ENCODE measurements at regions not wholly inside any gene's neighbourhood (a gene's known extent, or its start where the extent isn't known, plus 50 kb on each side); places are given as distances from the start of the nearest gene placed in this dataset.
A peak's percentile ranks its signal among the peaks of the same experiment; 100 is the strongest.

GRCh38 chr2:239822146-239822831 lies 202.9 kb downstream of the NDUFA10 start:
- Histone ChIP-seq H3K9me3 (replicated peaks; ENCODE audit: control insufficient read depth, insufficient read depth, low read length) (no peaks in the 10 kb centered on the region; the same call in 2 of the 3 replicates), H2AFZ (ENCODE audit: control insufficient read depth, low read depth, low read length) (no peak overlapping the region), H3K4me3 (no peak overlapping the region), H3K79me2 (ENCODE audit: control insufficient read depth, insufficient read depth, low read length) (no peaks in the 10 kb centered on the region), H3K9ac (ENCODE audit: control insufficient read depth, insufficient read depth, low read length) (no peak overlapping the region), H3K36me3 (ENCODE audit: control insufficient read depth in 2 of 2, insufficient read depth in 2 of 2, low read length in 1 of 2) (no peaks in the 10 kb centered on the region), H3K27ac (ENCODE audit: control insufficient read depth, insufficient read depth) (no peak overlapping the region), H3K27me3 (replicated peaks in 1 of 2; ENCODE audit: control insufficient read depth in 2 of 2, insufficient read depth in 2 of 2, low read length in 1 of 2) (no peaks in the 10 kb centered on the region; a peak in 1 of 4 replicates), H3K4me1 (ENCODE audit: control insufficient read depth, insufficient read depth, low read length) (no peaks in the 10 kb centered on the region), H3K4me2 (ENCODE audit: control insufficient read depth, insufficient read depth) (no peak overlapping the region), H4K20me1 (ENCODE audit: control insufficient read depth, insufficient read depth) (no peaks in the 10 kb centered on the region)
- intact Hi-C loops (cut with micrococcal nuclease; ENCODE audit: unreplicated experiment) (no loop called here), in situ Hi-C loops (cut with MboI) (no loop called here)
- no TSS peak for BruUV-seq (replicated peaks)
- ChIA-PET RAD21 (ENCODE audit: unreplicated experiment) (no interaction called here), POLR2A (no interaction called here), CTCF (no interaction called here), SMC1A (ENCODE audit: uncharacterized antibody, unreplicated experiment) (no interaction called here)
- 13% methylated on average over 14 of the region's 16 CpGs for WGBS (ENCODE audit: insufficient coverage, insufficient replicate concordance, low lambda C conversion rate, missing lambda C conversion rate)
- DNase-seq (ENCODE audit: low read depth, low spot score) (peak; percentile 4), FAIRE-seq (no peak), ATAC-seq (peak; percentile 55)
- TF ChIP-seq MYB (IDR thresholded peaks at IDR 0.05; ENCODE audit: borderline replicate concordance, low read depth, low read length) (no peak), MLLT1 (IDR thresholded peaks at IDR 0.05) (no peak), NFYA (IDR thresholded peaks at IDR 0.05; ENCODE audit: borderline replicate concordance, low read depth, low read length) (no peak), ZNF207 (IDR thresholded peaks at IDR 0.05; ENCODE audit: borderline replicate concordance) (no peak), BRCA1 (IDR thresholded peaks at IDR 0.05; ENCODE audit: low read depth, low read length) (no peak), MEF2B (IDR thresholded peaks at IDR 0.05; ENCODE audit: partially characterized antibody, poor library complexity, severe bottlenecking) (no peak), SREBF1 (IDR thresholded peaks at IDR 0.05; ENCODE audit: low read length) (no peak), ZBTB33 (IDR thresholded peaks at IDR 0.05) (no peak), SKIL (IDR thresholded peaks at IDR 0.05; ENCODE audit: low read depth, poor library complexity, severe bottlenecking) (no peak), MYC (IDR thresholded peaks at IDR 0.05; ENCODE audit: insufficient read depth, insufficient read length, insufficient replicate concordance, low read length, severe bottlenecking) (no peak), SMAD5 (IDR thresholded peaks at IDR 0.05; ENCODE audit: low read depth) (no peak), RB1 (IDR thresholded peaks at IDR 0.05; ENCODE audit: borderline replicate concordance) (no peak)

Measured in GM12878 (cell line).